ENCODE measurements at regions not wholly inside any gene's neighbourhood (a gene's known extent, or its start where the extent isn't known, plus 50 kb on each side); places are given as distances from the start of the nearest gene placed in this dataset.

GRCh38 chr7:18414885-18415284 is 80.7 kb upstream of the HDAC9 start:
- no peak overlapping the region for H3K27ac ChIP-seq
- FAIRE-seq = no peak
- TF ChIP-seq JUNB (IDR thresholded peaks at IDR 0.05) (no peak), RNF2 (IDR thresholded peaks at IDR 0.05; ENCODE audit: borderline replicate concordance, low read depth) (no peak), ZFP36 (IDR thresholded peaks at IDR 0.05; ENCODE audit: borderline replicate concordance, partially characterized antibody) (no peak), CBX8 (IDR thresholded peaks at IDR 0.05) (no peak), EHF (CRISPR knock-in tag; IDR thresholded peaks at IDR 0.05) (no peak), HOXB5 (CRISPR knock-in tag; IDR thresholded peaks at IDR 0.05) (no peak), MYC (IDR thresholded peaks at IDR 0.05; ENCODE audit: borderline replicate concordance, low read length) (no peak), CHD2 (IDR thresholded peaks at IDR 0.05; ENCODE audit: low read length, partially characterized antibody) (no peak), NPAS2 (CRISPR knock-in tag; IDR thresholded peaks at IDR 0.05; ENCODE audit: borderline replicate concordance) (no peak), NR3C1 (IDR thresholded peaks at IDR 0.05) (no peak), RAD21 (conservative IDR thresholded peaks at IDR 0.05 in 1 of 2, IDR thresholded peaks at IDR 0.05 in 1 of 2) (no peak), KDM5A (IDR thresholded peaks at IDR 0.05) (no peak), FOSB (CRISPR knock-in tag; IDR thresholded peaks at IDR 0.05) (no peak)
- no peaks in the 10 kb centered on the region for H3K9me3 ChIP-seq
- no peak overlapping the region for H3K4me2 ChIP-seq
- ChIA-PET POLR2A (no interaction called here), CTCF (no interaction called here)
- no peak overlapping the region for H3K4me3 ChIP-seq
- no peak for ATAC-seq
- WGBS (ENCODE audit: missing lambda C conversion rate) = 37% methylated on average over 7 of the region's 7 CpGs
- no peaks in the 10 kb centered on the region for H3K4me1 ChIP-seq
- no peak for DNase-seq (ENCODE audit: low read depth in 1 of 2, low spot score in 1 of 2)

GRCh38 chr7:18416988-18417387 is 78.6 kb upstream of the HDAC9 start:
- Histone ChIP-seq H3K4me2 (no peak overlapping the region), H3K4me1 (no peaks in the 10 kb centered on the region), H3K27ac (no peak overlapping the region), H3K9me3 (no peaks in the 10 kb centered on the region), H3K4me3 (no peak overlapping the region)
- no peak for FAIRE-seq
- ChIA-PET POLR2A (no interaction called here), CTCF (interaction anchor here (1.0 kb wide), 1 partner anchor 249 kb away, joined by 3 read pairs; no protein-coding TSS in a partner anchor)
- DNase-seq (ENCODE audit: low read depth in 1 of 2, low spot score in 1 of 2) = no peak
- ATAC-seq = no peak
- WGBS (ENCODE audit: missing lambda C conversion rate) = 20% methylated on average over 3 of the region's 3 CpGs
- no peak for TF ChIP-seq FOXS1 (CRISPR knock-in tag; IDR thresholded peaks at IDR 0.05)
- no peak for TF ChIP-seq CTCF (IDR thresholded peaks at IDR 0.05)
- TF ChIP-seq HES2 (IDR thresholded peaks at IDR 0.05) = no peak
- no peak for TF ChIP-seq ZNF302 (CRISPR knock-in tag; IDR thresholded peaks at IDR 0.05)
- no peak for TF ChIP-seq ZSCAN20 (CRISPR knock-in tag; IDR thresholded peaks at IDR 0.05)
- TF ChIP-seq, protein P1, sequence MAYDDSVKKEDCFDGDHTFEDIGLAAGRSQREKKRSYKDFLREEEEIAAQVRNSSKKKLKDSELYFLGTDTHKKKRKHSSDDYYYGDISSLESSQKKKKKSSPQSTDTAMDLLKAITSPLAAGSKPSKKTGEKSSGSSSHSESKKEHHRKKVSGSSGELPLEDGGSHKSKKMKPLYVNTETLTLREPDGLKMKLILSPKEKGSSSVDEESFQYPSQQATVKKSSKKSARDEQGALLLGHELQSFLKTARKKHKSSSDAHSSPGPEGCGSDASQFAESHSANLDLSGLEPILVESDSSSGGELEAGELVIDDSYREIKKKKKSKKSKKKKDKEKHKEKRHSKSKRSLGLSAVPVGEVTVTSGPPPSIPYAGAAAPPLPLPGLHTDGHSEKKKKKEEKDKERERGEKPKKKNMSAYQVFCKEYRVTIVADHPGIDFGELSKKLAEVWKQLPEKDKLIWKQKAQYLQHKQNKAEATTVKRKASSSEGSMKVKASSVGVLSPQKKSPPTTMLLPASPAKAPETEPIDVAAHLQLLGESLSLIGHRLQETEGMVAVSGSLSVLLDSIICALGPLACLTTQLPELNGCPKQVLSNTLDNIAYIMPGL (CRISPR knock-in tag; IDR thresholded peaks at IDR 0.05; ENCODE audit: borderline replicate concordance) = no peak
- TF ChIP-seq FOSL2 (IDR thresholded peaks at IDR 0.05) = no peak
- no peak for TF ChIP-seq FOSL2 (CRISPR knock-in tag; IDR thresholded peaks at IDR 0.05)
- TF ChIP-seq HOXA7 (CRISPR knock-in tag; IDR thresholded peaks at IDR 0.05) = no peak
- no peak for TF ChIP-seq RNF2 (IDR thresholded peaks at IDR 0.05; ENCODE audit: borderline replicate concordance, low read depth)
- TF ChIP-seq MAFK (IDR thresholded peaks at IDR 0.05; ENCODE audit: partially characterized antibody) = no peak
- TF ChIP-seq TP53 (CRISPR knock-in tag; IDR thresholded peaks at IDR 0.05) = no peak
- no peak for TF ChIP-seq GATA3 (IDR thresholded peaks at IDR 0.05; ENCODE audit: borderline replicate concordance)
- TF ChIP-seq SMC3 (IDR thresholded peaks at IDR 0.05) = no peak
- no peak for TF ChIP-seq CBX2 (IDR thresholded peaks at IDR 0.05; ENCODE audit: borderline replicate concordance, low read depth)
- TF ChIP-seq CEBPB (IDR thresholded peaks at IDR 0.05) = no peak
- TF ChIP-seq, protein P2, sequence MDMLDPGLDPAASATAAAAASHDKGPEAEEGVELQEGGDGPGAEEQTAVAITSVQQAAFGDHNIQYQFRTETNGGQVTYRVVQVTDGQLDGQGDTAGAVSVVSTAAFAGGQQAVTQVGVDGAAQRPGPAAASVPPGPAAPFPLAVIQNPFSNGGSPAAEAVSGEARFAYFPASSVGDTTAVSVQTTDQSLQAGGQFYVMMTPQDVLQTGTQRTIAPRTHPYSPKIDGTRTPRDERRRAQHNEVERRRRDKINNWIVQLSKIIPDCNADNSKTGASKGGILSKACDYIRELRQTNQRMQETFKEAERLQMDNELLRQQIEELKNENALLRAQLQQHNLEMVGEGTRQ (IDR thresholded peaks at IDR 0.05) = no peak
- no peak for TF ChIP-seq CBX8 (IDR thresholded peaks at IDR 0.05)
- TF ChIP-seq POLR2AphosphoS2 (conservative IDR thresholded peaks at IDR 0.05; ENCODE audit: low read length) = no peak
